Caki2 (cell line): ENCODE measurements at regions not wholly inside any gene's neighbourhood (a gene's known extent, or its start where the extent isn't known, plus 50 kb on each side); places are given as distances from the start of the nearest gene placed in this dataset.

ENCODE experiments used
- DNase-seq: peaks from one replicate; pipeline ENCODE4 v3.0.0-alpha.2; 2015; ENCODE audit warnings: low read depth
- in situ Hi-C: cut with HindIII; loops from 2 replicates; pipeline ENCODE4 v1.10.0; 2016; ENCODE audit warnings: low sequenced_read_pairs, low pct_unique_long_range_greater_than_20kb, mixed read lengths

DNA sequence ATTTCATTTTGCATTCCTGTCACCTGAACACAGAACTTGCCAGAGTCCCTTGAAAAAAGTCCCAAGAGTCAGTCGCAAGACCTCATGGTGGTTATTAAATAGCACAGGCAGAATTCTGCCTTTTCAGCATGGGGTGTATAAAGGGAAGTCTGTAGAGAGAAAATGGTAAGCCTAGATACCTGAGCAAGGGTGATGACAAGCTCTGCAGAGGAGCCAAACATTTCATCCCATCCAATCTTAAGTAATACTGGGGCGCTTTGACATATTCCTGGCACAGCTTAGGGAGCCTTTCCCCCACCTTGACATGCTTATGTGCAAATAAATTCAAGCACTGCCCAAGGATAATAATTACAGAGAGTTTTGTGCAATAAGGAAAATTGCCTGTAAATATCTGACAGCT lies 213.0 kb downstream of the INHBA start:
- no peak for DNase-seq
- in situ Hi-C loops, result no loop called here

DNA sequence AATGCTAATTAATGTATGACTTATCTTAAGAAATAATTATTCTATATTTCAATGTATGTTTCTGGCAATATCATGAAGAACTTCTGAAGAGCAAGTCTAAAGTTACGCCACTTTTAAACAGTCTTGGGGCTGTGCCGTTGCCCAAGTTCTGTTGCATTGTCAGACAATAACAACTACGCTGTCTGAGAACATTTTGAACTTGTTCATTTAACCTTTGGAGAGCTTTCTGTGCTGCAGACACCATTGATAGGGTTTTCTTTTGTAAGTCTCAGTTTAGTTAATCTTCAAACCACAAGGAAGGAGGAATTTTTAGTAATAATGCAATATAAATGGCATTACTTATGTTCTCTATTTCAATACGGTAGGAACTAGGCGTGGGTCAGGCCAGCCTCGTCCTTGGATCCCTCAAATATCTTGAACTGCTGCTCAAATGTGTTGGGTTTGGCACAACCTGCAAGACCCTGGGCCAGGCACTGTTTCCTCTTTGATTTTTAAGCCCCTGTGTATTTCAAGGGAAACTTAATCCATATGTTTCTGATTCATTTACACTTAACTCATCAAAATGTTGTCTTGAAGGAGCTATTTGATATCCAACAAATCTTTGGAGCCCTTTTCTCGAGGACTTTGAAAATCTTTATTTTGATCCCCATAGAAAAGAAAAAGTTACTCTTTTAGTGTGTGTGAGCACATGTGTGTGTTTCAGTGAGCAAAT lies 215.5 kb downstream of the INHBA start:
- no peak for DNase-seq
- in situ Hi-C loops, result no loop called here

DNA sequence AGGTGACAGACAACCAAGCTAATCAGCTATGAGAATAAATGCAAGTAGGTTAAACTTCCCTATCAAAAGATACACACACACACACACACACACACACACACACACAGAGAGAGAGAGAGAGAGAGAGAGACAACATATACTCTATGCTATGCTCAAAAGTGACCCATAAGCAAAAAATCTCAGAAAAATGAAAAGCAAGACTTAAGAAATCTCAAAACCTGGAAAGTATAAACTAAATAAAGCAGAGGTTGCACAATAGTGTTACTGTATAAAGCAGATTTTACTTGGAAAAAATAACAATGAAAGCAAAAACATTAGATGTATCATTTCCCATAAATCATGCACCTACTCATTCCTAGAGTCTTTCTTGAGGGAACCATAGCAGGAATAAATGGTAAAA lies 221.5 kb downstream of the INHBA start:
- in situ Hi-C loops, result no loop called here

DNA sequence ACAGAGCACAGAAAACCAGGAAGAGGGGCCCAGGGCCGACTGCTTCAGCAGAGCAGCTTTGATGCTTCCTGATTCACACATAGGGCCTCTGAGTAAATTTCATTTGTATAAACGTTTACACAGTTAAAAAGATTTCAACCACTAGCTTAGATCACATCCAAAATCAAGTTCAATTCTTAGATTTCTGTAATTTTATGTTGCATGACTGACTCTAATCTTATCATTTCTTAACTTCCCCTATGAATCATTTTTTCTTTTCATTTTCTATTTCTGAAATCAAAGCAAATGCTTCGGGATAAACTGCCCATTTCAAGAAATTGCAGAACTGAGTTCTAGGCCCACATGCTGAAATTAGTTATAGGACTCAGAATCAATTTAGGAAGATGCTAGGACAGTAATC lies 224.7 kb downstream of the INHBA start:
- in situ Hi-C loops, result no loop called here
- no peak for DNase-seq

More for the DNA sequence above, 221.5 kb downstream of the INHBA start:
- no peak for DNase-seq

DNA sequence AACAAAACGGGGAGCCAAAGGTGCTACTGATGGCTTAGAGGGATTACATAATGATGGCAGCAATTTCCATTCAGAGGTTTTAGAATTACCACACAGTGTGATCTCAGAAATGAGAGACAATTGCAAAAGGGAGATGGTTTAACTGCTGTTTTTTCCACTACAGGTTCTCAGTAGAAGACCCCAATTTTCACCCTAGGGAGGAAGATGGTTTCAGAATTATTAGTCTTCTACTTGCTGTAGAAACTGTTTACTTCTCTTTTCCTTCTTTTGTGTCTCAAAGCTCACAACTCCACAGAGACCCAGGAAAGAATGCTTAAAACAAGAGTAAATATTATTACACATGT lies 226.5 kb downstream of the INHBA start:
- DNase-seq, result no peak

DNA sequence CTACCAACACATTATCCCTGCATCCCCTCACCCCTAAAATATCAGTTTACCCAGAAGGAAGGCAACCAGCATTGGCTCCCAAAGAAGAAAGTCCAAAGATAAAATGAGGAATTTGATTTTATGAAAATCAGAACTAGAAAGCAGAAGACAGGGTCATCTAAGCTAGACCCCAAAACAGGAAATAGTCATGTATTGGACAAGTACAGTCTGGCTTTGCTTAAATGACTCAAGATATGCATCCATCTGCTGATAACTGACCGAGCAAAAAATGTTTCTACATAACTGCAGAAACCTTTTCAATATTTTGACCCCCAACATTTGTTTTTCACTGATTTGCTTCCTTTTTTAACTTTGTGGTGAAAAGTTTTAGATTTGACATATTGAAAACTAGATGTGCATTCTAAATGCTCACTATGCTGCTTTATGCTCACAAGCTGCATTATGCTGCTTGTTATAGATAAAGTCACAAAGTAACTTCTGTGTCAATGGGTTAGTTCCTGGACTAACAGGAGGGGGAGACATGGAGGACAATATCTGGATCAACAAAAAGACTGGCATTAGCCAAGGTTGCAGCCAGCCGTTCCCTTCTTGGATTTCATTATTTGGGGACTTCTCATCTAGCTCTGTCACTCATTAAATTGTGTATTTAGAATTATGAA lies 227.0 kb downstream of the INHBA start:
- no peak for DNase-seq
- in situ Hi-C loops, result no loop called here

More for the DNA sequence above, 226.5 kb downstream of the INHBA start:
- in situ Hi-C loops, result no loop called here

DNA sequence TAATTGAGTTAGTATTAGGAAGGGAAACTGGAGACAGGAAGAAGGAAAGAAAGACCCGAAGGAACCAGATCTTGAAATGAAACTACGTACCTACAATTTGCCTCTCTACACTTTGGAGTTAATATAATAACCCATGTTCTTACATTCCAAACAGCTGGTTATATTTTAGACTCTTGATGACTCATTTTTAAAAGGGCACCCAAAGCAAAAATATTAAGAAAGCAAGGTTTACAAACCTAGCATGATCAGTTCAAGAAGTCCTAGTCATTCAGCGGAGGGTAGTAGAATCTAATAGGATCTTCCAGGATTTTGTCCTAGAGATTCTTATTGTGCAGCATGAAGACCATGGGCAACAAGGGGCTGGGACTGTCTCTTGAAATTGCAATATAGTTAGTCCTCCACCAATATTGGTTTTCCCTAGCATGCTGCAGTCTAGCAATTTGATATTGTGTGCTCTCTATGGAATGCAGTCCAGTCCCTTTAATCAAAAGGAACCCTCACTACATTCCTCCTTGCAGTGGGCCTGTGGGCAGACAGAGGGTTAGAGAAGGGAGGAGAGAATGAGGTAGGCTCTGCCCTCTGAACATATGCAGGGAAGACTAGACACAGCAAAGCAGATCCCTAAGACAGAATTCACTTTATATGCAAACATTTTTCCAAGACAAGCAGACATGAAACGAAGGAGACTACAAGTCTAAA lies 230.3 kb downstream of the INHBA start:
- DNase-seq, result no peak
- in situ Hi-C loops, result no loop called here

GRCh38 chr7:41470081-41470480 lies 232.8 kb downstream of the INHBA start:
- in situ Hi-C loops, result no loop called here
- DNase-seq, result no peak

- in situ Hi-C loops, result no loop called here
- DNase-seq, result no peak
Observed at GRCh38 chr7:41467596-41467995, 235.3 kb downstream of the INHBA start.

DNA sequence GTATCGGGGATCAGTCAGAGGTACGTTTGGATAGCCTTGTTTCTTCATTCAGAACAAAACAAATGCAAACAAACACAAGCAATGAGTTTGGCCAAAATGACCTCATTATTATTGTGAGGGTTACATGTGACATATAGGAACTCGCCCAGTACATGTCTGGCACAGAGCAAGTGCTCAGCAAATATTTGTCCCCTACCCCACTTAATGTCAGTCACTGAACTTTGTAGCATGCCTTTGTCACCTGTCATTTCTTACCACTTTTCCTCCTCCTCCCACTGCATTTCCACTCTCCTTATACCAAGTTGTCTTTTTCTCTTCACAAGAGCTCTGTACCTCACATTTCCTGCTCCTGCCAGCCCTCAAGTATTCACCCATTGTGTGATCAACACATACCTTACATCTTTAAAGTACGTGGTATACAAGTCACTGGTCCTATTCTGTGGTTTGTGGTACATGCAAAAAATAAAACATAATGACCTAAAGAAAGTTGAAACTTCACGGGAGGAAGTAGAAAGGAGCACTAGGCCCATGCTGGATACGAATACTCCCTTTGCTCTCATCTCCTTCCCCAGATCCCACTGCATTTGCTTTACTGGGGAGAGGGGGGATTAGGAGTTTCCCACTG lies 236.0 kb downstream of the INHBA start:
- in situ Hi-C loops, result no loop called here
- no peak for DNase-seq

GRCh38 chr7:41465571-41465970 lies 237.3 kb downstream of the INHBA start:
- DNase-seq, result no peak
- in situ Hi-C loops, result no loop called here

DNA sequence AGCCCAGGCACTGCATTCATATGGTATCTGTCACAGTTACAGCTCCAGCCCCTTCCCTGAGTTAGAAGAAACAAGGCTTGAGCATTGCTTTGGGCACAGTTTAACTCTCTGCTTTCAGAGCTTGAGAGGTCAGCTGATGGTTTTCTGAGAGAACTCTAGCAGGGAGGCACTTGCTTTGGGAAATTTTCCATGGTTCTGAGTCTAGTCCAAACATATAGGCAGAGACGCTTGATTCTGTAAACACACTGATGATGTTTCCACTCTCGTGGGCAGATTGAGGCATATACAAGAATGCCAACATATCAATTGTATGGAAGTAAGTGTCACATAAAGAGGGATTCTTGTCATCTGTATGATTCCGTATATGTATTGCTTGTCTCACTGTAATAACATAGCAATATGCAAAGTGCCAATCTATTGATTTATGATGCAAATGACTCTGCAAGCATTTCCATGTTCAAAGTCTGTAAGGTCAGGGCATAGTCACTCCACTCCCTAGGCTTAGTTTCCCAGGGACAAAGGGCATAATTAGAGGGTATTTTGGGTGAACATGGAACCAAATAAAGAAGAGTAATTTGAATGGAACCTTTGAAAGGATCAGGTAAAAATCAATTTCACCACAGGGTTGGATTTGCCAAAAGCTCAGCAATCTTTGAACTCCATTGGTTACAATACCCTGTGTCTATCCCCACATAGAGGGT lies 239.0 kb downstream of the INHBA start:
- DNase-seq, result no peak
- in situ Hi-C loops, result no loop called here

DNA sequence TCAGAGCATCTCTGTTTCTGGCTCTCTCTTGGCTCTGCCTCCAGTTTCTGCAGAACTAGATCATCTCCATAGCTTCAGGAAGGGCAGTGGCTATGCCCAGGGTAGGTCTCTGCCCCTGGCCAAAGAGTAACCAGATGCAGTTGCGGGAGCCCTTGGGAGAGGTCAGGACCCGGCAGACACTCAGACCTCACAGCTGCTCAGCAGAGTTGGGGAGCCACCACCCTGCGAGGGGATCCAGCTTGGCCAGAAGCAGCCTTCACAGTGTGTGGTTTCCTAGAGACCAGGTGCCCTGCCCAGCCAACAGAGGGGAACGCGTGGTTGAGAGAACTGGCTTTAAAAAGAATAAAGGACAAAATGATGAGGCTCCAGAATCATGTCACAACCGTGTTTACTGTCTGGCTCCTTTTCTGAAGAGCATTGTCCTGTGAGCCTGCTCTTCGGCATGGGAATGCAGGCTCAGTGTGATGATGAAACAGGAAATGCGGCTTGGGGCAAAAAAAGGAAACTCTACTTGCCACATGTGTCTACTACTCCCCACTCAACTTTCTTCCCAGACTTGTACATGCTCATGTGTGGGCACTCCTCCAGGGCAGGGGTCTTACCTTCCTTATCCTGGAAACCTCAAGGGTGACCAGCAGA lies 243.1 kb downstream of the INHBA start:
- no peak for DNase-seq
- in situ Hi-C loops, result no loop called here

DNA sequence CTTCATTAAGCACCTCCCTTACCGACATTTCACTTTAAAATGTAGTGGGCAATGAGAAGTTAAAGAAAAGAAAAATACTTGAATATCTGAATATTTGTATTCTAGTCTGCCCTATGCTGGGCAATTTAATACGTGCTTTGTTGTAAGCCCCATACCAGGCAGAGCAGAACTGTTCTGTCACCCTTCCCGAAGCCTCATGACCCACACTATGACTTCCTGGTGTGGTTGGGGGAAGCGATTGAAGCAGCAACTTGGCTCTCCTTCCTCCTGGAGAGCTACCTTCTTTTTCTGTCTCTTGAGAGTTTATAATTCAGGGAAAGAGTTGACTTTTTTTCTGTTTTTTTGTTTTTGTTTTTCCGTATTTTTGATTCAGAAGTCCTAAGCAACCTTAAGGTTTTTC lies 243.7 kb downstream of the INHBA start:
- in situ Hi-C loops, result no loop called here

GRCh38 chr7:41457832-41458437 lies 245.0 kb downstream of the INHBA start:
- DNase-seq, result no peak
- in situ Hi-C loops, result no loop called here

More for the DNA sequence above, 243.7 kb downstream of the INHBA start:
- no peak for DNase-seq

DNA sequence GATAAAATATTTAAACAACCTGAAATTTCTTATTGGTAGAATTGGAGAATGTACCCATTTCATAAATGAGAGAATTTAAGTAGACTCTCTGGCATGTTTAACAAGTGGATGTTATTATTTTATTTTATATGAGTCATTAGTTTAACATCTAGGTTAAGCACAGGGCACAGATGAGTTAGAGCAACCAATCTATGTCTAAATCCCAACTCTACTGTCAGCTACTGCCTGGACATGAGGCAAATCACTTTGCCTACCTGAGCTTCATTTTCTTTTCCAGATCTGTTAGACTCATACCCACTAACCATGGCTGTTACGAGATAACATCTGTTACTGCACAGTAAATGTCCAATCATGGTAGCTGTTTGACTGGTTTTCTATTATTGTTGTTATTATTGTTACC lies 251.1 kb downstream of the INHBA start:
- in situ Hi-C loops, result no loop called here
- DNase-seq, result no peak

- in situ Hi-C loops, result no loop called here
- DNase-seq, result no peak
Observed at GRCh38 chr7:41449694-41450093, 253.2 kb downstream of the INHBA start.

- in situ Hi-C loops, result no loop called here
Observed at GRCh38 chr7:41449286-41449685, 253.6 kb downstream of the INHBA start.

More at GRCh38 chr7:41449286-41449685, 253.6 kb downstream of the INHBA start:
- DNase-seq, result no peak
